ENCODE measurements at regions not wholly inside any gene's neighbourhood (a gene's known extent, or its start where the extent isn't known, plus 50 kb on each side); places are given as distances from the start of the nearest gene placed in this dataset.

GRCh38 chr3:70849911-70850699 is 537.7 kb upstream of the MDFIC2 start:
- TF ChIP-seq CTCF (IDR thresholded peaks at IDR 0.05; ENCODE audit: unreplicated experiment): no peak
- Mint-ChIP-seq H3K36me3 (ENCODE audit: low read depth, unreplicated experiment) (no peaks in the 10 kb centered on the region), H3K27me3 (ENCODE audit: unreplicated experiment) (no peaks in the 10 kb centered on the region), H3K9me3 (ENCODE audit: unreplicated experiment) (no peaks in the 10 kb centered on the region), H3K27ac (ENCODE audit: unreplicated experiment) (no peak overlapping the region), H3K4me3 (ENCODE audit: unreplicated experiment) (no peak overlapping the region), H3K4me1 (ENCODE audit: unreplicated experiment) (peaks cover 16% of the 10 kb centered on the region)
- DNase-seq (ENCODE audit: low spot score): no peak

- no peak overlapping the region for H3K4me3 Mint-ChIP-seq (ENCODE audit: unreplicated experiment)
- peaks cover 15% of the 10 kb centered on the region for H3K4me1 Mint-ChIP-seq (ENCODE audit: unreplicated experiment)
- no peak for TF ChIP-seq CTCF (IDR thresholded peaks at IDR 0.05; ENCODE audit: unreplicated experiment)
- H3K27ac Mint-ChIP-seq (ENCODE audit: unreplicated experiment): no peak overlapping the region
- H3K9me3 Mint-ChIP-seq (ENCODE audit: unreplicated experiment): no peaks in the 10 kb centered on the region
- no peak for DNase-seq (ENCODE audit: low spot score)
- H3K36me3 Mint-ChIP-seq (ENCODE audit: low read depth, unreplicated experiment): no peaks in the 10 kb centered on the region
- H3K27me3 Mint-ChIP-seq (ENCODE audit: unreplicated experiment): peaks cover 2% of the 10 kb centered on the region
These were observed 527.9 kb upstream of the MDFIC2 start for GRCh38 chr3:70840106-70840870.

- DNase-seq (ENCODE audit: low spot score): no peak
- H3K9me3 Mint-ChIP-seq (ENCODE audit: unreplicated experiment): no peaks in the 10 kb centered on the region
- no peak overlapping the region for H3K4me3 Mint-ChIP-seq (ENCODE audit: unreplicated experiment)
- TF ChIP-seq CTCF (IDR thresholded peaks at IDR 0.05; ENCODE audit: unreplicated experiment): no peak
- H3K27ac Mint-ChIP-seq (ENCODE audit: unreplicated experiment): no peak overlapping the region
- H3K27me3 Mint-ChIP-seq (ENCODE audit: unreplicated experiment): no peaks in the 10 kb centered on the region
- peaks cover 5% of the 10 kb centered on the region for H3K4me1 Mint-ChIP-seq (ENCODE audit: unreplicated experiment)
- H3K36me3 Mint-ChIP-seq (ENCODE audit: low read depth, unreplicated experiment): no peaks in the 10 kb centered on the region
These were observed 521.0 kb upstream of the MDFIC2 start for GRCh38 chr3:70833239-70833960.

- TF ChIP-seq CTCF (IDR thresholded peaks at IDR 0.05; ENCODE audit: unreplicated experiment): no peak
- H3K36me3 Mint-ChIP-seq (ENCODE audit: low read depth, unreplicated experiment): no peaks in the 10 kb centered on the region
- DNase-seq (ENCODE audit: low spot score): no peak
- H3K4me3 Mint-ChIP-seq (ENCODE audit: unreplicated experiment): no peak overlapping the region
- no peak overlapping the region for H3K27ac Mint-ChIP-seq (ENCODE audit: unreplicated experiment)
- H3K4me1 Mint-ChIP-seq (ENCODE audit: unreplicated experiment): peaks cover 5% of the 10 kb centered on the region
- H3K27me3 Mint-ChIP-seq (ENCODE audit: unreplicated experiment): no peaks in the 10 kb centered on the region
- H3K9me3 Mint-ChIP-seq (ENCODE audit: unreplicated experiment): no peaks in the 10 kb centered on the region
These were observed 520.4 kb upstream of the MDFIC2 start for GRCh38 chr3:70832834-70833205.

Measured in endothelial cell (in vitro differentiated cells).